Fibroblast of the aortic adventitia (primary cell): ENCODE measurements at regions not wholly inside any gene's neighbourhood (a gene's known extent, or its start where the extent isn't known, plus 50 kb on each side); places are given as distances from the start of the nearest gene placed in this dataset.

ENCODE experiments used
- DNase-seq: peaks from one replicate; pipeline ENCODE4 v3.0.0-alpha.2; 2010; ENCODE audit warnings: low read depth
- H3K4me3 ChIP-seq: 2 replicates; pipeline ENCODE4 v1.5.1; 2011; ENCODE audit warnings: low read depth, mild to moderate bottlenecking, control low read depth, low read length, moderate library complexity
- TF ChIP-seq, protein P1 (sequence below): IDR thresholded peaks from 2 replicates; pipeline ENCODE4 v1.5.1; 2011; ENCODE audit warnings: mild to moderate bottlenecking, low read length, control low read depth, inconsistent platforms; ENCODE audit not compliant: insufficient read depth

DNA sequence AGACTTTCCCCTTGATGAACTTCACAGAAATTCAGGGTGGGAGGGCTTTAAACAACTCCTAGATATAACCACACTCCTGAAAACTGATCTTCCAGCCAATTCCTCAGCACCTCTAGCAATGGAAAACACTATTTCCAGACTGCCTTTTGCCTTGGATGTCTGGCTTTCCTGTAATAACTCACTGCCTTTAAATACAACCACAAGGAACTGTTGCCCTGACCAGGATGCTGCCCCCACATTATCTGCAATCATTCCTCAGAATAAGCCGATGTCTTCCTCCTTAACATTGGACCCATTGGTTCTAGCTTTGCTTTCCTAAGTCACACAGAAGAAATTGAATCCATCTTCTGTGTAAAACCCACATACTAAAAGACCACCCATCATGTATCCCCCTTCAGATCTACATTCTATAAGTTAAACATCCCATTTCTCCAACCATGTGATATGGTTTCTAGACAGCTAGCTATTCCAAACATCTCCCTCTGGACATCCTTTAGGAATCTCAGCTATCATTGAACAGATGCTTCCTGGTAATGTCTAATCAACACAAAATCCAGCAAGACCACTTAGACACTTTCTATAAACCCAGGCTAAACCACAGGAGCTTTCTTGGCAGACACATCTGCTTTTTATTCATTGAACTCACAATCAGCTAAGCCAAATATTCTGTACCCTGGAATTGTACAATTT is 95.9 kb upstream of the KCNQ5 start:
- TF ChIP-seq, protein P1, sequence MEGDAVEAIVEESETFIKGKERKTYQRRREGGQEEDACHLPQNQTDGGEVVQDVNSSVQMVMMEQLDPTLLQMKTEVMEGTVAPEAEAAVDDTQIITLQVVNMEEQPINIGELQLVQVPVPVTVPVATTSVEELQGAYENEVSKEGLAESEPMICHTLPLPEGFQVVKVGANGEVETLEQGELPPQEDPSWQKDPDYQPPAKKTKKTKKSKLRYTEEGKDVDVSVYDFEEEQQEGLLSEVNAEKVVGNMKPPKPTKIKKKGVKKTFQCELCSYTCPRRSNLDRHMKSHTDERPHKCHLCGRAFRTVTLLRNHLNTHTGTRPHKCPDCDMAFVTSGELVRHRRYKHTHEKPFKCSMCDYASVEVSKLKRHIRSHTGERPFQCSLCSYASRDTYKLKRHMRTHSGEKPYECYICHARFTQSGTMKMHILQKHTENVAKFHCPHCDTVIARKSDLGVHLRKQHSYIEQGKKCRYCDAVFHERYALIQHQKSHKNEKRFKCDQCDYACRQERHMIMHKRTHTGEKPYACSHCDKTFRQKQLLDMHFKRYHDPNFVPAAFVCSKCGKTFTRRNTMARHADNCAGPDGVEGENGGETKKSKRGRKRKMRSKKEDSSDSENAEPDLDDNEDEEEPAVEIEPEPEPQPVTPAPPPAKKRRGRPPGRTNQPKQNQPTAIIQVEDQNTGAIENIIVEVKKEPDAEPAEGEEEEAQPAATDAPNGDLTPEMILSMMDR = no peak
- peak; percentile 11 for DNase-seq

GRCh38 chr6:72530152-72530551 is 91.7 kb upstream of the KCNQ5 start:
- H3K4me3 ChIP-seq = no peak overlapping the region
- peak; percentile 53 for DNase-seq
- TF ChIP-seq, protein P1 = no peak

More for the DNA sequence above, 95.9 kb upstream of the KCNQ5 start:
- H3K4me3 ChIP-seq = no peak overlapping the region

- no peak for DNase-seq
- TF ChIP-seq, protein P1 = no peak
- no peak overlapping the region for H3K4me3 ChIP-seq
These were observed 91.1 kb upstream of the KCNQ5 start for GRCh38 chr6:72530750-72531149.

DNA sequence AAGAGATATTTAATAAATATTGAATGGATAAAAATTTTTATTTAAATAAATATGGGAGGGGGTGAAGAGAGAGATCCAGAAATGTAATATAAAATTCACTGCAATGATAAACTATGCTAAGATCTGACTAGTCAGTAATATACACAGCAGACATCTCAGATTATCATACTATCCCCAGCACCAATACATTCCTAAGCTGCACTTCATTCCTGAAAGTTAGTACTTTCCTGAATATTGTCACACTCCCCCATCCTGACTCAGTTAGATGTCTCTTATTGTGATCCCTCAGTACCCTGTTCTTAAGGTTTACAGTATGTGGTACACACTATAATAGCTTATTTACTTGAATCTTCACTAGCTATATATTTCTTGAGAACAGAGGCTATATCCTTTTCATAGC is 88.3 kb upstream of the KCNQ5 start:
- TF ChIP-seq, protein P1 = no peak
- DNase-seq = no peak
- H3K4me3 ChIP-seq = no peak overlapping the region

- TF ChIP-seq, protein P1 = no peak
- H3K4me3 ChIP-seq = no peak overlapping the region
- DNase-seq = no peak
These were observed 87.6 kb upstream of the KCNQ5 start for GRCh38 chr6:72534236-72534635.

GRCh38 chr6:72535124-72535523 is 86.7 kb upstream of the KCNQ5 start:
- TF ChIP-seq, protein P1 = no peak
- H3K4me3 ChIP-seq = no peak overlapping the region
- no peak for DNase-seq

GRCh38 chr6:72547020-72547419 is 74.8 kb upstream of the KCNQ5 start:
- no peak overlapping the region for H3K4me3 ChIP-seq
- TF ChIP-seq, protein P1 = no peak
- no peak for DNase-seq
